K562 (cell line): ENCODE measurements at regions not wholly inside any gene's neighbourhood (a gene's known extent, or its start where the extent isn't known, plus 50 kb on each side); places are given as distances from the start of the nearest gene placed in this dataset.

Experiments
- ARID2 ChIP-seq: fragments of 450-650 bp; IDR thresholded peaks from 2 replicates; pipeline ENCODE4 v1.6.1; 2017; ENCODE audit warnings: antibody characterized with exemption, mild to moderate bottlenecking
- BRF1 ChIP-seq: IDR thresholded peaks from 3 replicates; pipeline ENCODE4 v1.6.1; 2011; ENCODE audit warnings: borderline replicate concordance, mild to moderate bottlenecking; ENCODE audit not compliant: insufficient read length; ENCODE audit errors: extremely low read depth
- IFI16 ChIP-seq: fragments of 250-450 bp; sonication (Bioruptor Pico); IDR thresholded peaks from 2 replicates; pipeline ENCODE4 v2.1.2; 2022; ENCODE audit warnings: mild to moderate bottlenecking, inconsistent platforms
- KDM4B ChIP-seq, 2 experiments: fragments of 450-650 bp in 1 of 2; sonication (generic) in 1 of 2; IDR thresholded peaks; 2 replicates each; pipeline ENCODE4 v1.6.1; 2016 to 2017; ENCODE audit warnings: borderline replicate concordance in 2 of 2, antibody characterized with exemption in 1 of 2, low read depth in 1 of 2, mild to moderate bottlenecking in 1 of 2
- MAFF ChIP-seq: IDR thresholded peaks from 2 replicates; pipeline ENCODE4 v1.6.1; 2012; ENCODE audit warnings: low read length, improper control_type of control experiment
- MEF2A ChIP-seq: IDR thresholded peaks from 2 replicates; pipeline ENCODE4 v1.6.1; 2011; ENCODE audit warnings: low read depth, mild to moderate bottlenecking, low read length, moderate library complexity; ENCODE audit not compliant: control insufficient read depth
- RFX5 ChIP-seq: IDR thresholded peaks from 2 replicates; pipeline ENCODE4 v1.6.1; 2011; ENCODE audit warnings: low read depth, mild to moderate bottlenecking, improper control_type of control experiment, low read length
- SAP30 ChIP-seq: fragments of 200-600 bp; sonication (generic); IDR thresholded peaks from 2 replicates; pipeline ENCODE4 v1.6.1; 2012; ENCODE audit warnings: borderline replicate concordance, low read depth, mild to moderate bottlenecking, moderate library complexity, low read length, control low read depth, inconsistent platforms; ENCODE audit not compliant: insufficient read depth, poor library complexity, severe bottlenecking
- TF ChIP-seq, protein P1 (sequence below): sonication (generic); formaldehyde crosslinking; IDR thresholded peaks from 2 replicates; pipeline ENCODE4 v1.8.1; 2023; ENCODE audit warnings: mild to moderate bottlenecking, missing genetic modification reagents
- TF ChIP-seq, protein P2 (sequence below): fragments of 250-450 bp; sonication (Bioruptor Pico); IDR thresholded peaks from 2 replicates; pipeline ENCODE4 v1.8.0; 2022; ENCODE audit warnings: inconsistent platforms, mild to moderate bottlenecking, moderate library complexity, borderline replicate concordance

DNA sequence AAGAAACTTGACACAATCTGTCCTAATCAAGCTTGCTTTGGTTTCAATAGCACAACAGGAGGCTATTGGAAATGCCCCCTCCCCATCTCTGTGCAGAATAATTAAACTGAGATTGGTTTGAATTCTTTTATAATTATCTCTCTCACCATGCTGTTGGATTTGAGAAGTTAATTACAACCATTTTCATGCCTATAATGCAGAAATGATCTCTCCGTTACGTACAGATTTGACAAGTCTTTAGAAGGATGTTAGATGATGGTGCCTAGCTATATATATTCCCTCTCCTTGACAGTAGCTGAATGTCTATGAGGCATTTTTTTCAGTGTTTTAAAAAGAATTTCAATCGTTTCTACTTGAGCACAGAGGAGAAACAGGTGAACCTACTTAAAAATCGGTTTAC is 488.4 kb upstream of the TECRL start (continued):
- TF ChIP-seq, protein P1, sequence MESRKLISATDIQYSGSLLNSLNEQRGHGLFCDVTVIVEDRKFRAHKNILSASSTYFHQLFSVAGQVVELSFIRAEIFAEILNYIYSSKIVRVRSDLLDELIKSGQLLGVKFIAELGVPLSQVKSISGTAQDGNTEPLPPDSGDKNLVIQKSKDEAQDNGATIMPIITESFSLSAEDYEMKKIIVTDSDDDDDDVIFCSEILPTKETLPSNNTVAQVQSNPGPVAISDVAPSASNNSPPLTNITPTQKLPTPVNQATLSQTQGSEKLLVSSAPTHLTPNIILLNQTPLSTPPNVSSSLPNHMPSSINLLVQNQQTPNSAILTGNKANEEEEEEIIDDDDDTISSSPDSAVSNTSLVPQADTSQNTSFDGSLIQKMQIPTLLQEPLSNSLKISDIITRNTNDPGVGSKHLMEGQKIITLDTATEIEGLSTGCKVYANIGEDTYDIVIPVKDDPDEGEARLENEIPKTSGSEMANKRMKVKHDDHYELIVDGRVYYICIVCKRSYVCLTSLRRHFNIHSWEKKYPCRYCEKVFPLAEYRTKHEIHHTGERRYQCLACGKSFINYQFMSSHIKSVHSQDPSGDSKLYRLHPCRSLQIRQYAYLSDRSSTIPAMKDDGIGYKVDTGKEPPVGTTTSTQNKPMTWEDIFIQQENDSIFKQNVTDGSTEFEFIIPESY (CRISPR knock-in tag): no peak
- TF ChIP-seq, protein P2, sequence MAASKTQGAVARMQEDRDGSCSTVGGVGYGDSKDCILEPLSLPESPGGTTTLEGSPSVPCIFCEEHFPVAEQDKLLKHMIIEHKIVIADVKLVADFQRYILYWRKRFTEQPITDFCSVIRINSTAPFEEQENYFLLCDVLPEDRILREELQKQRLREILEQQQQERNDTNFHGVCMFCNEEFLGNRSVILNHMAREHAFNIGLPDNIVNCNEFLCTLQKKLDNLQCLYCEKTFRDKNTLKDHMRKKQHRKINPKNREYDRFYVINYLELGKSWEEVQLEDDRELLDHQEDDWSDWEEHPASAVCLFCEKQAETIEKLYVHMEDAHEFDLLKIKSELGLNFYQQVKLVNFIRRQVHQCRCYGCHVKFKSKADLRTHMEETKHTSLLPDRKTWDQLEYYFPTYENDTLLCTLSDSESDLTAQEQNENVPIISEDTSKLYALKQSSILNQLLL (CRISPR knock-in tag): no peak
- no peak for TF ChIP-seq BRF1
- no peak for TF ChIP-seq SAP30
- no peak for TF ChIP-seq RFX5
- TF ChIP-seq MEF2A: no peak
- no peak for TF ChIP-seq MAFF
- TF ChIP-seq ARID2: no peak
- no peak for TF ChIP-seq KDM4B (IDR thresholded peaks at IDR 0.05; ENCODE audit: borderline replicate concordance in 2 of 2, low read depth in 1 of 2)
- no peak for TF ChIP-seq IFI16 (CRISPR knock-in tag)
